H9 (cell line): ENCODE measurements at regions not wholly inside any gene's neighbourhood (a gene's known extent, or its start where the extent isn't known, plus 50 kb on each side); places are given as distances from the start of the nearest gene placed in this dataset.
"Not testable (repeated sequence)": the region's sequence is repeated elsewhere in the genome, so short reads cannot be mapped to it uniquely, and the experiment has no call there.

Experiments
- DNase-seq: peaks from one replicate; pipeline ENCODE4 v3.0.0-alpha.2; 2017
- H2AFZ ChIP-seq: one replicate; pipeline ENCODE4 v1.6.1; 2013; ENCODE audit warnings: mild to moderate bottlenecking, low read length, control low read depth, moderate library complexity
- H2AK5ac ChIP-seq: 2 replicates; pipeline ENCODE4 v1.6.1; 2013; ENCODE audit warnings: low read length, control low read depth, mixed read lengths; ENCODE audit not compliant: insufficient read length
- H2BK120ac ChIP-seq: one replicate; pipeline ENCODE4 v1.6.1; 2013; ENCODE audit warnings: low read depth, mild to moderate bottlenecking, low read length, control low read depth, inconsistent platforms; ENCODE audit not compliant: poor library complexity, severe bottlenecking
- H2BK12ac ChIP-seq: 2 replicates; pipeline ENCODE4 v1.6.1; 2013; ENCODE audit warnings: low read length, control low read depth, mixed read lengths, low read depth; ENCODE audit not compliant: insufficient read length
- H2BK15ac ChIP-seq: 2 replicates; pipeline ENCODE4 v1.6.1; 2013; ENCODE audit warnings: low read depth, low read length, control low read depth
- H2BK20ac ChIP-seq: one replicate; pipeline ENCODE4 v1.6.1; 2013; ENCODE audit warnings: low read depth, mild to moderate bottlenecking, low read length, control low read depth, inconsistent platforms; ENCODE audit not compliant: poor library complexity, severe bottlenecking
- H2BK5ac ChIP-seq: 2 replicates; pipeline ENCODE4 v1.6.1; 2013; ENCODE audit warnings: low read length, control low read depth, mixed read lengths; ENCODE audit not compliant: insufficient read length
- H3K14ac ChIP-seq: 2 replicates; pipeline ENCODE4 v1.6.1; 2013; ENCODE audit warnings: low read length, control low read depth; ENCODE audit not compliant: insufficient read depth
- H3K18ac ChIP-seq: 2 replicates; pipeline ENCODE4 v1.6.1; 2013; ENCODE audit warnings: low read depth, mild to moderate bottlenecking, mixed read lengths, low read length, control low read depth; ENCODE audit not compliant: insufficient read length
- H3K23ac ChIP-seq: 2 replicates; pipeline ENCODE4 v1.6.1; 2013; ENCODE audit warnings: low read length, control low read depth, mixed read lengths, low read depth; ENCODE audit not compliant: insufficient read length
- H3K23me2 ChIP-seq: 2 replicates; pipeline ENCODE4 v1.6.1; 2013; ENCODE audit warnings: low read depth, mild to moderate bottlenecking, mixed read lengths, low read length, control low read depth; ENCODE audit not compliant: insufficient read length, poor library complexity, severe bottlenecking
- H3K27ac ChIP-seq: 2 replicates; pipeline ENCODE4 v1.5.1; 2013; ENCODE audit warnings: low read length, control low read depth, mixed read lengths, low read depth; ENCODE audit not compliant: insufficient read length
- H3K27me3 ChIP-seq: 2 replicates; pipeline ENCODE4 v1.6.1; 2013; ENCODE audit warnings: low read length, control low read depth, inconsistent platforms; ENCODE audit not compliant: insufficient read depth
- H3K4ac ChIP-seq: 2 replicates; pipeline ENCODE4 v1.6.1; 2013; ENCODE audit warnings: low read depth, mild to moderate bottlenecking, control low read depth, inconsistent platforms, low read length, moderate library complexity
- H3K4me1 ChIP-seq: 2 replicates; pipeline ENCODE4 v1.6.1; 2013; ENCODE audit warnings: low read length, control low read depth, inconsistent platforms; ENCODE audit not compliant: insufficient read depth
- H3K4me2 ChIP-seq: 2 replicates; pipeline ENCODE4 v1.6.1; 2013; ENCODE audit warnings: low read length, control low read depth, mixed read lengths; ENCODE audit not compliant: insufficient read length, insufficient read depth
- H3K56ac ChIP-seq: 2 replicates; pipeline ENCODE4 v1.6.1; 2013; ENCODE audit warnings: low read depth, mild to moderate bottlenecking, mixed read lengths, low read length, control low read depth; ENCODE audit not compliant: insufficient read length
- H3K79me1 ChIP-seq: 2 replicates; pipeline ENCODE4 v1.6.1; 2013; ENCODE audit warnings: low read depth, mild to moderate bottlenecking, moderate library complexity, low read length, control low read depth, inconsistent platforms; ENCODE audit not compliant: insufficient read depth, poor library complexity, severe bottlenecking
- H3K79me2 ChIP-seq: 2 replicates; pipeline ENCODE4 v1.6.1; 2013; ENCODE audit warnings: low read length, control low read depth, inconsistent platforms; ENCODE audit not compliant: insufficient read depth
- H3K9ac ChIP-seq: 2 replicates; pipeline ENCODE4 v1.6.1; 2013; ENCODE audit warnings: low read length, control low read depth, mixed read lengths; ENCODE audit not compliant: insufficient read length; ENCODE audit errors: extremely low read depth
- H3K9me3 ChIP-seq: one replicate; pipeline ENCODE4 v1.6.1; 2013; ENCODE audit warnings: low read depth, low read length, inconsistent platforms; ENCODE audit not compliant: control insufficient read depth
- H3T11ph ChIP-seq: one replicate; pipeline ENCODE4 v1.6.1; 2013; ENCODE audit warnings: mild to moderate bottlenecking, low read length, control low read depth, inconsistent platforms
- H4K20me1 ChIP-seq: one replicate; pipeline ENCODE4 v1.6.1; 2013; ENCODE audit not compliant: control insufficient read depth, insufficient read length, insufficient read depth
- H4K5ac ChIP-seq: 2 replicates; pipeline ENCODE4 v1.6.1; 2013; ENCODE audit warnings: low read depth, mild to moderate bottlenecking, mixed read lengths, low read length, control low read depth; ENCODE audit not compliant: insufficient read length
- H4K8ac ChIP-seq: replicated peaks from 2 replicates; pipeline ENCODE4 v1.6.1; 2013; ENCODE audit warnings: low read length, control low read depth, mixed read lengths, low read depth; ENCODE audit not compliant: insufficient read length
- H4K91ac ChIP-seq: 2 replicates; pipeline ENCODE4 v1.6.1; 2013; ENCODE audit warnings: low read depth, mild to moderate bottlenecking, moderate library complexity, mixed read lengths, low read length, control low read depth; ENCODE audit not compliant: insufficient read length
- H3K27ac Mint-ChIP-seq, 3 experiments: 2 replicates in 2 of 3; 3 replicates in 1 of 3; pipeline ENCODE4 v1.8.0; 2020 to 2021; ENCODE audit warnings: mixed read lengths in 3 of 3, mild to moderate bottlenecking in 1 of 3, moderate library complexity in 1 of 3
- H3K27me3 Mint-ChIP-seq: 2 replicates; pipeline ENCODE4 v1.8.0; 2021; ENCODE audit warnings: low read depth, mild to moderate bottlenecking, moderate library complexity, mixed read lengths
- H3K36me3 Mint-ChIP-seq, 3 experiments: 2 replicates in 2 of 3; 3 replicates in 1 of 3; pipeline ENCODE4 v1.8.0; 2020 to 2021; ENCODE audit warnings: low read depth in 3 of 3, mixed read lengths in 3 of 3; ENCODE audit not compliant: insufficient read depth in 1 of 3
- H3K4me1 Mint-ChIP-seq, 2 experiments: 2 replicates each; pipeline ENCODE4 v1.8.0; 2020; ENCODE audit warnings: mixed read lengths in 2 of 2
- H3K4me3 Mint-ChIP-seq, 2 experiments: 2 replicates in 1 of 2; 3 replicates in 1 of 2; pipeline ENCODE4 v1.8.0; 2020 to 2021; ENCODE audit warnings: mild to moderate bottlenecking in 2 of 2, mixed read lengths in 2 of 2, moderate library complexity in 1 of 2
- H3K9me3 Mint-ChIP-seq, 2 experiments: 2 replicates in 1 of 2; 3 replicates in 1 of 2; pipeline ENCODE4 v1.8.0; 2020; ENCODE audit warnings: mild to moderate bottlenecking in 2 of 2, mixed read lengths in 2 of 2, moderate library complexity in 1 of 2
- WGBS: extraction: QIAGEN DNeasy Blood & Tissue Kit; methylation state at CpG from one replicate; pipeline ENCODE4 v1.1.7; 2013; ENCODE audit warnings: missing lambda C conversion rate, low lambda C conversion rate, mixed read lengths; ENCODE audit not compliant: insufficient read length; ENCODE audit errors: extremely low coverage; 5-methylcytosine and 5-hydroxymethylcytosine counted together
- TF ChIP-seq, protein P1 (sequence below): fragments of 200-600 bp; sonication (generic); conservative IDR thresholded peaks from 3 replicates; pipeline ENCODE4 v1.8.0; 2021; ENCODE audit warnings: antibody characterized with exemption, mild to moderate bottlenecking

DNA sequence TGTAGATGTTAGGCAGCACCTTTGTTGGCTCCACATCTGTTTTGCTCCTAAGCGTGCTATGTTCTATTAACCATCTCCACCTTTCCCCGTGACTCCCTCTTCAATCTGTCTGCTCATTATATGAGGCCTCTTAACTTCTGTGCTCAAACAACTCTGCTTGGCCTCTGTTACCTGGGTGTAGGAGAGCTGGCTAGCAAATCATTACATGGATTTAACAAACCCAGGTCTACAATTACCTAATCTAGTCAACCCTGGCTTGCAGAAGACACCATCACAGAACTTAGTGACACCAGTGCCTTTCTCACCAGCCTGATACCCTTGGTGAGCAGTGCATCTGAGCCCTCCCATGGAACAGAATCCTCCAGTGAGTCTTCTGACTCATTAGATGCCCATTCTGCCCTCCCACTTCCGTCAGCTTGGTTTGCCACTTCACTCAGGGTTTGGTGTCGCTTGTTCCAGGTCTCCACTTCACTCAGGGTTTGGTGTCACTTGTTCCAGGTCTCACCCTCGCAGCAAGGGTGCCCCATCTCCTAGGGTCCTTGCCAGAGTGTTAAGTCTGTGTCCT lies 92.0 kb upstream of the KIF26B start:
- no peak overlapping the region for H2BK12ac ChIP-seq
- no peak overlapping the region for H3K4me2 ChIP-seq
- no peak overlapping the region for H2AK5ac ChIP-seq
- no CpG with 5 or more reads among the region's 5 CpGs for WGBS
- peaks cover 7% of the 10 kb centered on the region; the same call in 1 of the 2 replicates for H3K4me1 ChIP-seq
- no peaks in the 10 kb centered on the region for H3K27me3 ChIP-seq
- no peak overlapping the region for H3K18ac ChIP-seq
- H4K91ac ChIP-seq = no peak overlapping the region
- no peak overlapping the region for H3T11ph ChIP-seq
- no peak overlapping the region for H2BK5ac ChIP-seq
- no peaks in the 10 kb centered on the region for H3K23me2 ChIP-seq
- no peak overlapping the region for H3K9ac ChIP-seq
- H2BK15ac ChIP-seq = no peak overlapping the region
- Mint-ChIP-seq H3K4me1 (peaks cover 24 to 27% of the 10 kb centered on the region in 2 experiments), H3K4me3 (no peak overlapping the region), H3K36me3 (no peaks in the 10 kb centered on the region), H3K27me3 (no peaks in the 10 kb centered on the region), H3K27ac (no peak overlapping the region), H3K9me3 (no peaks in the 10 kb centered on the region)
- H3K56ac ChIP-seq = no peak overlapping the region
- DNase-seq = no peak
- no peak overlapping the region for H2BK120ac ChIP-seq
- H3K4ac ChIP-seq = no peak overlapping the region
- TF ChIP-seq, protein P1, sequence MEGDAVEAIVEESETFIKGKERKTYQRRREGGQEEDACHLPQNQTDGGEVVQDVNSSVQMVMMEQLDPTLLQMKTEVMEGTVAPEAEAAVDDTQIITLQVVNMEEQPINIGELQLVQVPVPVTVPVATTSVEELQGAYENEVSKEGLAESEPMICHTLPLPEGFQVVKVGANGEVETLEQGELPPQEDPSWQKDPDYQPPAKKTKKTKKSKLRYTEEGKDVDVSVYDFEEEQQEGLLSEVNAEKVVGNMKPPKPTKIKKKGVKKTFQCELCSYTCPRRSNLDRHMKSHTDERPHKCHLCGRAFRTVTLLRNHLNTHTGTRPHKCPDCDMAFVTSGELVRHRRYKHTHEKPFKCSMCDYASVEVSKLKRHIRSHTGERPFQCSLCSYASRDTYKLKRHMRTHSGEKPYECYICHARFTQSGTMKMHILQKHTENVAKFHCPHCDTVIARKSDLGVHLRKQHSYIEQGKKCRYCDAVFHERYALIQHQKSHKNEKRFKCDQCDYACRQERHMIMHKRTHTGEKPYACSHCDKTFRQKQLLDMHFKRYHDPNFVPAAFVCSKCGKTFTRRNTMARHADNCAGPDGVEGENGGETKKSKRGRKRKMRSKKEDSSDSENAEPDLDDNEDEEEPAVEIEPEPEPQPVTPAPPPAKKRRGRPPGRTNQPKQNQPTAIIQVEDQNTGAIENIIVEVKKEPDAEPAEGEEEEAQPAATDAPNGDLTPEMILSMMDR = no peak
- H3K14ac ChIP-seq = no peak overlapping the region
- H3K23ac ChIP-seq = no peak overlapping the region
- H4K5ac ChIP-seq = no peak overlapping the region
- no peak overlapping the region for H4K8ac ChIP-seq
- H3K79me2 ChIP-seq = no peaks in the 10 kb centered on the region
- H2AFZ ChIP-seq = no peak overlapping the region
- H3K79me1 ChIP-seq = no peaks in the 10 kb centered on the region
- no peak overlapping the region for H3K27ac ChIP-seq
- H2BK20ac ChIP-seq = no peak overlapping the region
- H3K9me3 ChIP-seq = no peaks in the 10 kb centered on the region
- no peaks in the 10 kb centered on the region for H4K20me1 ChIP-seq

- H3K9me3 Mint-ChIP-seq, H3K9me3 ChIP-seq, H3K36me3 Mint-ChIP-seq, H3K23ac ChIP-seq, H2AFZ ChIP-seq, H3K79me1 ChIP-seq, H3K4me2 ChIP-seq, DNase-seq, H4K91ac ChIP-seq, H2BK5ac ChIP-seq, H3K4me1 ChIP-seq, H3K9ac ChIP-seq, H2AK5ac ChIP-seq, H3K79me2 ChIP-seq, H4K20me1 ChIP-seq, H3K56ac ChIP-seq, H3T11ph ChIP-seq, H4K5ac ChIP-seq, H3K14ac ChIP-seq, H3K27ac ChIP-seq, H4K8ac ChIP-seq, H3K23me2 ChIP-seq, H3K27me3 ChIP-seq, H2BK20ac ChIP-seq, H3K27me3 Mint-ChIP-seq, H2BK120ac ChIP-seq, H3K4me3 Mint-ChIP-seq, H3K4ac ChIP-seq, H2BK15ac ChIP-seq, H3K18ac ChIP-seq, H3K27ac Mint-ChIP-seq, H2BK12ac ChIP-seq: not testable (repeated sequence)
- peaks cover 24 to 27% of the 10 kb centered on the region in 2 experiments for H3K4me1 Mint-ChIP-seq
- no CpG with 5 or more reads among the region's 4 CpGs for WGBS
Measured at GRCh38 chr1:245061808-245062207, 93.0 kb upstream of the KIF26B start.
